ENCODE measurements at regions not wholly inside any gene's neighbourhood (a gene's known extent, or its start where the extent isn't known, plus 50 kb on each side); places are given as distances from the start of the nearest gene placed in this dataset.

- TF ChIP-seq CTCF (IDR thresholded peaks at IDR 0.05): no peak
- no peak for TF ChIP-seq POLR2A (IDR thresholded peaks at IDR 0.05)
These were observed 568.8 kb upstream of the SEMA6A start for GRCh38 chr5:117143406-117143805.
